CD14-positive monocyte (primary cell): ENCODE measurements at regions not wholly inside any gene's neighbourhood (a gene's known extent, or its start where the extent isn't known, plus 50 kb on each side); places are given as distances from the start of the nearest gene placed in this dataset.

Source experiments
- DNase-seq, 3 donors: peaks; one replicate each; pipeline ENCODE4 v3.0.0-alpha.2; 2011 to 2022
- H2AFZ ChIP-seq: 2 replicates; pipeline ENCODE4 v1.6.0; 2012; ENCODE audit warnings: mild to moderate bottlenecking, low read depth, low read length, inconsistent platforms; ENCODE audit not compliant: insufficient read depth, poor library complexity, severe bottlenecking
- H3K27ac ChIP-seq, 2 donors: 1 replicate in 1 of 2; 2 replicates in 1 of 2; pipeline ENCODE4 v1.5.1; 2012 to 2013; ENCODE audit warnings: low read length in 2 of 2, control low read depth in 1 of 2, inconsistent platforms in 1 of 2, low read depth in 1 of 2, mild to moderate bottlenecking in 1 of 2
- H3K27me3 ChIP-seq, 2 donors: one replicate each; pipeline versions ENCODE4 v1.6.0 to v1.6.1; 2011 to 2013; ENCODE audit warnings: low read length in 2 of 2; ENCODE audit not compliant: control insufficient read depth in 2 of 2, insufficient read depth in 2 of 2
- H3K36me3 ChIP-seq, 2 donors: replicated peaks in 1 of 2; 1 replicate in 1 of 2; 2 replicates in 1 of 2; pipeline versions ENCODE4 v1.5.1 to v1.6.1; 2012 to 2013; ENCODE audit warnings: low read length in 2 of 2, control low read depth in 1 of 2, inconsistent platforms in 1 of 2, mild to moderate bottlenecking in 1 of 2; ENCODE audit not compliant: insufficient read depth in 2 of 2, control insufficient read depth in 1 of 2
- H3K4me1 ChIP-seq, 2 donors: 1 replicate in 1 of 2; 2 replicates in 1 of 2; pipeline versions ENCODE4 v1.5.1 to v1.6.1; 2012 to 2013; ENCODE audit warnings: low read length in 2 of 2, control low read depth in 1 of 2, inconsistent platforms in 1 of 2, mild to moderate bottlenecking in 1 of 2, moderate library complexity in 1 of 2; ENCODE audit not compliant: insufficient read depth in 2 of 2, control insufficient read depth in 1 of 2
- H3K4me2 ChIP-seq: replicated peaks from 2 replicates; pipeline ENCODE3; 2012; ENCODE audit warnings: low read length, moderate library complexity, mild to moderate bottlenecking; ENCODE audit not compliant: poor library complexity, severe bottlenecking; ENCODE audit errors: extremely low read depth
- H3K4me3 ChIP-seq, 3 experiments: fragments of 200-600 bp in 1 of 3; sonication (generic) in 1 of 3; replicated peaks in 1 of 3; 1 replicate in 2 of 3; 2 replicates in 1 of 3; pipeline ENCODE4 v1.5.1; 2011 to 2013; ENCODE audit warnings: low read length in 3 of 3, mild to moderate bottlenecking in 3 of 3, control low read depth in 2 of 3, low read depth in 2 of 3, inconsistent platforms in 1 of 3, moderate library complexity in 1 of 3
- H3K79me2 ChIP-seq: 2 replicates; pipeline ENCODE4 v1.6.0; 2012; ENCODE audit warnings: mild to moderate bottlenecking, control low read depth, inconsistent platforms, low read length, moderate library complexity; ENCODE audit not compliant: insufficient read depth
- H3K9ac ChIP-seq: 2 replicates; pipeline ENCODE4 v1.6.0; 2017; ENCODE audit warnings: low read length, mild to moderate bottlenecking; ENCODE audit not compliant: insufficient read depth, poor library complexity, severe bottlenecking
- H3K9me3 ChIP-seq, 2 donors: replicated peaks in 1 of 2; 1 replicate in 1 of 2; 2 replicates in 1 of 2; pipeline versions ENCODE4 v1.5.1 to v1.6.1; 2012 to 2013; ENCODE audit warnings: low read length in 2 of 2, control low read depth in 1 of 2; ENCODE audit not compliant: control insufficient read depth in 1 of 2, insufficient read depth in 1 of 2
- H4K20me1 ChIP-seq: 2 replicates; pipeline ENCODE4 v1.6.0; 2012; ENCODE audit warnings: mild to moderate bottlenecking, low read length, control low read depth, moderate library complexity; ENCODE audit not compliant: insufficient read depth
- H3K27ac Mint-ChIP-seq, 7 donors: one replicate each; pipeline ENCODE4 v1.8.0; 2020; ENCODE audit warnings: mild to moderate bottlenecking in 7 of 7, mixed read lengths in 7 of 7, moderate library complexity in 6 of 7, inconsistent platforms in 2 of 7
- H3K27me3 Mint-ChIP-seq, 3 donors: one replicate each; pipeline ENCODE4 v1.8.0; 2021 to 2022; ENCODE audit warnings: low read depth in 3 of 3, mild to moderate bottlenecking in 3 of 3, mixed read lengths in 3 of 3, moderate library complexity in 3 of 3, inconsistent platforms in 1 of 3
- H3K36me3 Mint-ChIP-seq, 2 donors: one replicate each; pipeline ENCODE4 v1.8.0; 2020; ENCODE audit warnings: mixed read lengths in 2 of 2, inconsistent platforms in 1 of 2, mild to moderate bottlenecking in 1 of 2
- H3K4me1 Mint-ChIP-seq: one replicate; pipeline ENCODE4 v1.8.0; 2020; ENCODE audit warnings: mild to moderate bottlenecking, mixed read lengths
- H3K4me3 Mint-ChIP-seq, 2 donors: one replicate each; pipeline ENCODE4 v1.8.0; 2020; ENCODE audit warnings: mild to moderate bottlenecking in 2 of 2, mixed read lengths in 2 of 2, moderate library complexity in 1 of 2
- H3K9me3 Mint-ChIP-seq, 7 donors: one replicate each; pipeline ENCODE4 v1.8.0; 2020 to 2022; ENCODE audit warnings: mixed read lengths in 7 of 7, mild to moderate bottlenecking in 6 of 7, moderate library complexity in 6 of 7, inconsistent platforms in 2 of 7
- CTCF ChIP-seq: fragments of 200-600 bp; IDR thresholded peaks from one replicate; pipeline ENCODE4 v1.8.0; 2022; ENCODE audit warnings: antibody characterized with exemption, mild to moderate bottlenecking
- WGBS: methylation state at CpG from one replicate; pipeline ENCODE4 v1.1.5; 2013; ENCODE audit warnings: missing lambda C conversion rate; ENCODE audit not compliant: insufficient coverage; 5-methylcytosine and 5-hydroxymethylcytosine counted together
- intact Hi-C, 2 donors: fragments of 100-400 bp; cut with micrococcal nuclease; formaldehyde crosslinking; loops; one replicate each; pipeline versions ENCODE4 v1.15.0 to v1.15.1; 2023

- H3K4me3 ChIP-seq, result no peak overlapping the region
- H4K20me1 ChIP-seq, result no peaks in the 10 kb centered on the region
- peaks cover 31 to 34% of the 10 kb centered on the region in 2 donors for H3K4me1 ChIP-seq
- peak overlapping the region; percentile 52 to 86 (median 68) for H3K27ac Mint-ChIP-seq
- intact Hi-C loops, result loop anchor here in 1 of 2 donors (10.0 kb wide), 1 partner anchor 190 kb away; the partner anchor contains the start of gene SUCO
- DNase-seq, result peak; percentile 34 to 52 (median 44)
- H3K9me3 Mint-ChIP-seq, result peaks cover 7 to 19% (median 14%) of the 10 kb centered on the region in 7 donors
- peaks cover 0 to 8% (median 0%) of the 10 kb centered on the region in 3 donors for H3K27me3 Mint-ChIP-seq
- no peaks in the 10 kb centered on the region for H3K79me2 ChIP-seq
- H2AFZ ChIP-seq, result no peak overlapping the region
- no peak overlapping the region for H3K9ac ChIP-seq
- no peak for TF ChIP-seq CTCF
- H3K9me3 ChIP-seq, result peaks cover 6 to 8% of the 10 kb centered on the region in 2 donors
- H3K27ac ChIP-seq, result peak overlapping the region in 1 of 2 donors; percentile 36
- H3K4me2 ChIP-seq, result no peak overlapping the region
- peaks cover 42% of the 10 kb centered on the region for H3K4me1 Mint-ChIP-seq
- H3K36me3 ChIP-seq, result no peaks in the 10 kb centered on the region
- H3K4me3 Mint-ChIP-seq, result no peak overlapping the region
- H3K36me3 Mint-ChIP-seq, result peaks cover 0 to 7% of the 10 kb centered on the region in 2 donors
- no CpG with 5 or more reads among the region's 2 CpGs for WGBS
- no peaks in the 10 kb centered on the region for H3K27me3 ChIP-seq
Observed at GRCh38 chr1:172724765-172725613, 66.1 kb downstream of the FASLG start.

- peak overlapping the region; percentile 12 for H3K4me2 ChIP-seq
- H3K36me3 ChIP-seq, result no peaks in the 10 kb centered on the region
- 0% methylated on average over 1 of the region's 2 CpGs for WGBS
- intact Hi-C loops, result loop anchor here in 1 of 2 donors (10.0 kb wide), 1 partner anchor 192 kb away; the partner anchor contains the start of gene SUCO
- no peaks in the 10 kb centered on the region for H3K27me3 ChIP-seq
- no peak overlapping the region for H3K4me3 ChIP-seq
- TF ChIP-seq CTCF, result no peak
- peaks cover 31 to 34% of the 10 kb centered on the region in 2 donors for H3K4me1 ChIP-seq
- H3K9me3 ChIP-seq, result peaks cover 6 to 8% of the 10 kb centered on the region in 2 donors
- H3K79me2 ChIP-seq, result no peaks in the 10 kb centered on the region
- peak overlapping the region; percentile 8 to 56 for H3K27ac ChIP-seq
- peak overlapping the region in 6 of 7 donors; percentile 48 to 89 (median 77) for H3K27ac Mint-ChIP-seq
- no peak overlapping the region for H3K9ac ChIP-seq
- DNase-seq, result peak; percentile 68 to 76 (median 72)
- peaks cover 7 to 19% (median 14%) of the 10 kb centered on the region in 7 donors for H3K9me3 Mint-ChIP-seq
- H3K4me3 Mint-ChIP-seq, result peak overlapping the region; percentile 16 to 27
- H3K36me3 Mint-ChIP-seq, result peaks cover 0 to 7% of the 10 kb centered on the region in 2 donors
- peaks cover 42% of the 10 kb centered on the region for H3K4me1 Mint-ChIP-seq
- H3K27me3 Mint-ChIP-seq, result peaks cover 0 to 8% (median 0%) of the 10 kb centered on the region in 3 donors
- no peaks in the 10 kb centered on the region for H4K20me1 ChIP-seq
- no peak overlapping the region for H2AFZ ChIP-seq
Observed at GRCh38 chr1:172726740-172727139, 67.8 kb downstream of the FASLG start.
